HFFc6 (cell line): ENCODE measurements at regions not wholly inside any gene's neighbourhood (a gene's known extent, or its start where the extent isn't known, plus 50 kb on each side); places are given as distances from the start of the nearest gene placed in this dataset.

Experiments used
- DNase-seq: peaks from one replicate; pipeline ENCODE4 v3.0.0-alpha.2; 2018
- H3K27ac Mint-ChIP-seq: 2 replicates; pipeline ENCODE4 v1.8.0; 2020; ENCODE audit warnings: mild to moderate bottlenecking, mixed read lengths
- H3K27me3 Mint-ChIP-seq: 2 replicates; pipeline ENCODE4 v1.8.0; 2021; ENCODE audit warnings: mild to moderate bottlenecking, moderate library complexity, mixed read lengths; ENCODE audit not compliant: insufficient read depth
- H3K36me3 Mint-ChIP-seq: 2 replicates; pipeline ENCODE4 v1.8.0; 2021; ENCODE audit warnings: low read depth, mixed read lengths
- H3K4me1 Mint-ChIP-seq: 2 replicates; pipeline ENCODE4 v1.8.0; 2020; ENCODE audit warnings: low read depth, mixed read lengths
- H3K4me3 Mint-ChIP-seq: 2 replicates; pipeline ENCODE4 v1.8.0; 2020; ENCODE audit warnings: mild to moderate bottlenecking, moderate library complexity, mixed read lengths
- H3K9me3 Mint-ChIP-seq: 2 replicates; pipeline ENCODE4 v1.8.0; 2020; ENCODE audit warnings: mild to moderate bottlenecking, mixed read lengths
- TF ChIP-seq, protein P1 (sequence below): fragments of 200-600 bp; sonication (generic); IDR thresholded peaks from 2 replicates; pipeline ENCODE4 v1.5.0; 2021; ENCODE audit warnings: antibody characterized with exemption, mild to moderate bottlenecking

DNA sequence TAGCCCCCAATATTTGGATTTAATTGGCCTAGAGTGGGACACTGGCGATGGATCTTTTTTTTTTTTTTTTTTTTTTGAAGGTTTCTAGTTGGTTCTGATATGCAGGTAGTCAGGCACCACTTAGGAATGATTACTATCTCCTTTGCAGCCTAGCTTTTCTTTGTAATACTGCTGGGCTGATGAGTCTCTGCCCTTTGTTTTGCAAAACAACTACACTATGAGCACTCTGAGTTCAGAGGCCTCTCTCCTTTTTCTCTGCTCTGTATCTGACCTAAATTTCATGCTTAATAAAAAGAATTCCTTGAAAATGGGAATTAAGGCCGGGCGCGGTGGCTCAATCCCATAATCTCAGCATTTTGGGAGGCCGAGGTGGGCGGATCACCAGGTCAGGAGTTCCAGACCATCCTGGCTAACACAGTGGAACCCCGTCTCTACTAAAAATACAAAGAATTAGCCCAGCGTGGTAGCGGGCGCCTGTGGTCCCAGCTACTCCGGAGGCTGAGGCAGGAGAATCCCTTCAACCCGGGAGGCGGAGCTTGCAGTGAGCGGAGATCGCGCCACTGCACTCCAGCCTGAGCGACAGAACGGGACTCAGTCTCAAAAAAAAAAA lies 1312.3 kb downstream of the FAM181B start:
- H3K4me1 Mint-ChIP-seq, result no peaks in the 10 kb centered on the region
- H3K27ac Mint-ChIP-seq, result no peak overlapping the region
- H3K9me3 Mint-ChIP-seq, result peaks cover 15% of the 10 kb centered on the region
- H3K36me3 Mint-ChIP-seq, result no peaks in the 10 kb centered on the region
- TF ChIP-seq, protein P1, sequence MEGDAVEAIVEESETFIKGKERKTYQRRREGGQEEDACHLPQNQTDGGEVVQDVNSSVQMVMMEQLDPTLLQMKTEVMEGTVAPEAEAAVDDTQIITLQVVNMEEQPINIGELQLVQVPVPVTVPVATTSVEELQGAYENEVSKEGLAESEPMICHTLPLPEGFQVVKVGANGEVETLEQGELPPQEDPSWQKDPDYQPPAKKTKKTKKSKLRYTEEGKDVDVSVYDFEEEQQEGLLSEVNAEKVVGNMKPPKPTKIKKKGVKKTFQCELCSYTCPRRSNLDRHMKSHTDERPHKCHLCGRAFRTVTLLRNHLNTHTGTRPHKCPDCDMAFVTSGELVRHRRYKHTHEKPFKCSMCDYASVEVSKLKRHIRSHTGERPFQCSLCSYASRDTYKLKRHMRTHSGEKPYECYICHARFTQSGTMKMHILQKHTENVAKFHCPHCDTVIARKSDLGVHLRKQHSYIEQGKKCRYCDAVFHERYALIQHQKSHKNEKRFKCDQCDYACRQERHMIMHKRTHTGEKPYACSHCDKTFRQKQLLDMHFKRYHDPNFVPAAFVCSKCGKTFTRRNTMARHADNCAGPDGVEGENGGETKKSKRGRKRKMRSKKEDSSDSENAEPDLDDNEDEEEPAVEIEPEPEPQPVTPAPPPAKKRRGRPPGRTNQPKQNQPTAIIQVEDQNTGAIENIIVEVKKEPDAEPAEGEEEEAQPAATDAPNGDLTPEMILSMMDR, result no peak
- no peaks in the 10 kb centered on the region for H3K27me3 Mint-ChIP-seq
- DNase-seq, result no peak
- no peak overlapping the region for H3K4me3 Mint-ChIP-seq

DNA sequence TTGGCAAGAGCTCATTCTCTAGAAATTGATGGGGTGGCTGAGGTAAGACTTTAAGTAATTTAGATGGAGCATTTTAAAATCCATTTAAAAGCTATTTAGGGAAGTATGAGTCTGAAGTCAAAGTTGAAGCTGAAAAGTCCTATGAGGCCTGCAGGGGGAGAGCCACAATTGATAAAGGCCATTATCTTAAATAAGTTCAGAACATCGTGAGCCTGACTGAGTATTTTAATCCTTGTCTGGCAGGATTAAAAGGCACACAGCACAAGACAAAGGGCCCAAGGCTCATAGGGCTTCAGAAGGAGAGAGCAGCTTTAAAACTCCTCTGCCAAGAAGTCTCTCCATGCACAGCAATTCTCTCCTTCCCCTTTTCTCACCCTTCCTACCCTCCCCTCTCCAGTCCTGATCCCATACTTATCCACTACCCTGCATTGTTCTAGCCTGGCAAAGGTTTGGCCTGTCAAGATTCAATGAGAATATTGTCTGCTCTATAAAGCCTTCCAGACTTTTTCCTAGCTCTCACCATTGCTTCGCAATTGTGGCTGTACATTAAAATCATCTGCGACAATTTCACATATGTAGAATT lies 1312.9 kb downstream of the FAM181B start:
- Mint-ChIP-seq H3K27ac (no peak overlapping the region), H3K36me3 (no peaks in the 10 kb centered on the region), H3K4me3 (no peak overlapping the region)

DNA sequence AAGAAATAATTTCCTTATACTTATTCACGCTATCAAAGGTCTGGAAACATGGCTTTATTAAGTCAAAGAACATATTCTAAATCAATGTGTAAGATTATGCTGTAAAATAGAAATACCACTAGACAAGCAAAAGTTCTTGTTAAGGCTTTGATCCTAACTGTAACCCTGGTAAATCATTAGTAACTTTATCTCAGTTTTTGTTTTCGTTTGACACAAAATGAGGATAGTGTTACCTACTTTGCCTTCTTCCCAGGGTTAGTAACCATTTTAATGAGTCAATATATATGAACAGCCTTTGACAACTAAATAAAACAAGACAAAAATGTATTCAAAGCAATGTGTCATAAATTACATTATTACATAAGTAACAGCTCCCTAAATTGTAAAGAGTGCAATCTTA lies 1336.3 kb downstream of the FAM181B start:
- H3K27ac Mint-ChIP-seq, result no peak overlapping the region
- peaks cover 26% of the 10 kb centered on the region for H3K9me3 Mint-ChIP-seq
- no peaks in the 10 kb centered on the region for H3K4me1 Mint-ChIP-seq
- no peaks in the 10 kb centered on the region for H3K36me3 Mint-ChIP-seq
- TF ChIP-seq, protein P1, result no peak
- no peak overlapping the region for H3K4me3 Mint-ChIP-seq
- DNase-seq, result no peak
- no peaks in the 10 kb centered on the region; the same call in 1 of the 2 replicates for H3K27me3 Mint-ChIP-seq

More for the DNA sequence above, 1312.9 kb downstream of the FAM181B start:
- DNase-seq, result no peak
- H3K4me1 Mint-ChIP-seq, result no peaks in the 10 kb centered on the region
- H3K9me3 Mint-ChIP-seq, result peaks cover 14% of the 10 kb centered on the region
- TF ChIP-seq, protein P1, result no peak
- H3K27me3 Mint-ChIP-seq, result no peaks in the 10 kb centered on the region

DNA sequence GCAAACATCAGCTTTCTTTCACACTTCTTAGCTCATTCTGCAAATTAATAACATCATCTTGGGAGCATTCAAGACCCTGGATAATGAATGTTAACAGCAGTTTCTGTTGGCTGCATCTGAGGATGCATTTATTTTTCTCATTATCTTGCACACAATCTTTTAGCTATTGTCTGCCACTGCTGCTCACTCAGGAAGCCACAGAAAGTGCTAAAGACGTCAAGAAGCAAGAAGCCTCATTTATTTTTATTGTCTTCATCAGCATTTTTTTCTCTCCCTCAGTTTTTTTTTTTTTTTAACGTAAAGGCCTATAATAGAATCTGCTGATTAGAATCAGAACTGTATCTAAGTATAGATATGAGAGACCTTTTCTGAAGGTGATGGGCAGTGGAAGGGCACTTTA lies 1339.4 kb downstream of the FAM181B start:
- no peaks in the 10 kb centered on the region for H3K4me1 Mint-ChIP-seq
- no peak overlapping the region for H3K27ac Mint-ChIP-seq
- TF ChIP-seq, protein P1, result no peak
- no peak overlapping the region for H3K4me3 Mint-ChIP-seq
- no peaks in the 10 kb centered on the region for H3K36me3 Mint-ChIP-seq
- no peak for DNase-seq
- no peaks in the 10 kb centered on the region; the same call in 1 of the 2 replicates for H3K27me3 Mint-ChIP-seq
- H3K9me3 Mint-ChIP-seq, result peaks cover 34% of the 10 kb centered on the region

DNA sequence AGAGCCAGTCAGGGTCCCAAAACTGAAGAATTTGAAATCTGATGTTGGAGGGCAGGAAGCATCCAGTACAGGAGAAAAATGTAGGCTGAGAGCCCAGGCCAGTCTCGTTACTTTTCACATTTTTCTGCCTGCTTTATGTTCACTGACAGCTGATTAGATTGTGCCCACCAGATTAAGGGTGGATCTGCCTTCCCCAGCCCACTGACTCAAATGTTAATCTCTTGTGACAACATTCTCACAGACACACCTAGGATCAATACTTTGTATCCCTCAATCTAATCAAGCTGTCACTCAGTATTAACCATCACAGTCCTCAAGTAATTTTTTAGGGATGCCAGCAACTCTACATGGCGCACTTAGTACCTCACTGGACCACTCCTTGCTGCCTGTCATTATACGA lies 1345.3 kb downstream of the FAM181B start:
- Mint-ChIP-seq H3K27ac (no peak overlapping the region), H3K36me3 (no peaks in the 10 kb centered on the region), H3K4me3 (no peak overlapping the region), H3K9me3 (peaks cover 22% of the 10 kb centered on the region), H3K4me1 (no peaks in the 10 kb centered on the region), H3K27me3 (no peaks in the 10 kb centered on the region)
- DNase-seq, result no peak
- TF ChIP-seq, protein P1, result no peak
